Embryonic facial prominence (tissue), 1 donor: ENCODE measurements at regions not wholly inside any gene's neighbourhood (a gene's known extent, or its start where the extent isn't known, plus 50 kb on each side); places are given as distances from the start of the nearest gene placed in this dataset.
"Not testable (repeated sequence)": the region's sequence is repeated elsewhere in the genome, so short reads cannot be mapped to it uniquely, and the experiment has no call there.

Experiments used
- DNase-seq: peaks from one replicate; pipeline ENCODE4 v3.0.0-alpha.2; 2016; ENCODE audit errors: extremely low spot score

DNA sequence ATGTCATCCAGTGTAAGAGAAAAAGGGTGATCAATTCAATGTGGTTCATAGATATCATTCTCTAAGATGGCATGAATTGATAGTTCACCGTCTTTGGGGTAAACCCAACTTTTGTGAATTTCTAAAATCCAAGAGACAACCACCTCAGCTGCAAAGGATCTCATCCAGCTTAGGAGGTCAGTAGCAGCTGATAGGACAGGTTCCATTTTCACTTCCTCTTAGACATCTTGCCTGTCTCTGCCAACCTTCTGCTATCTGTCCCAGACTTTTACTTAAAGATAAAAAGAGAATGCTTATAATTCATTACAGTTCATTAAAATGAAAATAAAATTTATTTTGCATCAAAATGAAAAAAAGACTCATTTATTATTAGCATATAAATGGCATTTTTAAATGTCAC, 468.2 kb downstream of the XYLT1 start:
- DNase-seq, result no peak

GRCh38 chr16:17005963-17006362, 464.8 kb downstream of the XYLT1 start:
- not testable (repeated sequence) for DNase-seq

- no peak for DNase-seq
Observed at GRCh38 chr16:17011712-17012111, 459.0 kb downstream of the XYLT1 start.

GRCh38 chr16:17013038-17013437, 457.7 kb downstream of the XYLT1 start:
- DNase-seq, result no peak

- no peak for DNase-seq
Observed at GRCh38 chr16:17014484-17015121, 456.2 kb downstream of the XYLT1 start.

- DNase-seq, result no peak
Observed at GRCh38 chr16:17015702-17016101, 455.1 kb downstream of the XYLT1 start.

GRCh38 chr16:17017442-17017841, 453.3 kb downstream of the XYLT1 start:
- no peak for DNase-seq

- no peak for DNase-seq
Observed at GRCh38 chr16:17018585-17018939, 452.2 kb downstream of the XYLT1 start.

DNA sequence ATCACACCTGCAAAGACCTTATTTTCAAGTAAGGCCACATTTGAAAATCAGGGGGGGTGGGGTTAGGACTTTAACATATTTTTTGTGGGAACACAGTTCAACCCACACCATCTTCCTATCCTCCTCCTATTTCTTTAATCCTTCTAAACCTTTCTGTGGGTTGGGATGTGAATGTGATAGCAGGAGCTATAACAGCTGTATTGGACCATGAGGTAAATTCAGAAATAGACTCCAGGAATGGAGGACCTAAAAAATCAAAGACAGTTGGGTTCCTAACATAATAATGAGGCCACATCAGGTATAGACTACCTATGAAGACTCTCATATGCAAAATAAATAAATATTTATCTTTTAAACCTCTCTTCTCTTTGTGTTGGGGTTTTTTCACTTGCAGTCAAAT, 451.4 kb downstream of the XYLT1 start:
- DNase-seq, result no peak

DNA sequence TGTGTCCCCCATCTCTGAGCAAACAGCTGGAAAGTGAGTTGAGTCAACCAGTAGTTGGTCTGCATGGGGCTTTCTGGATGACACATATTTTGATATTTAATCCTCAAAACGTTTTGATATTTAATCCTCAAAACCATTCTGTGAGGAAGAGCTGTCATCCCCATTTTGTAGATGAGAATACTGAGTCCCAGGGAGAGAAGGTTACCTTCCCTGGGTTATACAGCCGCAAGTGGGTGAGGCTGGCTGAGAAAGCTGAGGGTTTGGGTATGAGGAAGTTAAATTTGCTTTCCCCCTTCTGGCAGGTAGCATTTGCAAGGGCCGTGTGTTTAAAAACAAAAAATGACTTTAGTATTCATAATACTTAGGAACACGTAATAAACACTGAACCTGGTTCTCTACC, 447.2 kb downstream of the XYLT1 start:
- DNase-seq, result no peak

DNA sequence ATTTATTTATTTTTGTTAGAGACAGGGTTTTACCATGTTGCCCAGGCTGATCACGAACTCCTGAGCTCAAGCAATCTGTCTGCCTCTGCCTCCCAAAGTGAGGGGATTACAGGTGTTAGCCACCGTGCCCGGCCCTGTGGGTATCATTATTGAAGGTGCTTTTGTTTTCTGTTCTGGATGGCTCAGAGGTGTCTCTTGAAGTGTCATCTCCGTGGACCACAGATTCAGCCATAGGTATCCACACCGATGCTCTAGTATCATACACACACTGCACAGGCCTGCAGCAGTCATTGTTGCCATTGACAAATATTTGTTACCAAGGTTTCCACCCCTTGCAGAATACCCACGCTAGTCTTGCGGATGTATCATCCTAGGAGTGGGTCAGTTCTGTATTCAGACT, 446.2 kb downstream of the XYLT1 start:
- no peak for DNase-seq

GRCh38 chr16:17026600-17027242, 444.0 kb downstream of the XYLT1 start:
- DNase-seq, result no peak

- DNase-seq, result no peak
Observed at GRCh38 chr16:17027488-17028129, 443.2 kb downstream of the XYLT1 start.

DNA sequence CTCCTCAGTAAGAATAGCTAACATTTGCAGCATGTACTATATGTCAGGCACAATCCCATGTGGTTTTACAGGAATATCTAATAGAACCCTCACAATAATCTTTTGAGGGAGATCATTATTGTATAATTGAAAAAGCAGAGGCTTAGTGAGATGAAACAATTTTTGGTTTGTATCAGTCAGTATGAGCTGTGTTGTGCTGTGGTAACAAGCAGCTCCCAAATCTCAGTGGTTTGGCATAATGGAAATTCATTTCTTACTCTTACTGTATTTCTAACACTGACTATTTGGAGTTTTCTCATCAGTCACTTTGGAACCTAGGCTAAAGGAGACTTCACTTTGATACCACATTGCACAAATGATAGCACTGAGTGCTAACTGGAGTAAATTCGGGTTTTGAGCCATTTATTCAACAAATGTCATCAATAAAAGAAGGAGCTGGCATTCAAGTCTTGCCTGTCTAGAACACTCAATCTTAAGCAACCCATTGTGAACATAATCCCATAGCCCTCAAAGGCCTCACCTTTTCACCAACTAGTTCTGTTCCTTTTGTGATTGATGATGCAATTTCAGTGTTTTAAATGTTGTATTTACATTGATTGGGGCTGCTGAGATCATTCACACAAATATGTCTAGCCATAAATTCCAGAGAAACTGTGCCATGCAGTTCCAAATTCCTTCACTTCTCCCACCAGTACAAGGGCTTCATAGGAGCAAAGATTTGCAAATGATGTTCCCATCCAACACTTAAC, 441.0 kb downstream of the XYLT1 start:
- DNase-seq, result no peak

DNA sequence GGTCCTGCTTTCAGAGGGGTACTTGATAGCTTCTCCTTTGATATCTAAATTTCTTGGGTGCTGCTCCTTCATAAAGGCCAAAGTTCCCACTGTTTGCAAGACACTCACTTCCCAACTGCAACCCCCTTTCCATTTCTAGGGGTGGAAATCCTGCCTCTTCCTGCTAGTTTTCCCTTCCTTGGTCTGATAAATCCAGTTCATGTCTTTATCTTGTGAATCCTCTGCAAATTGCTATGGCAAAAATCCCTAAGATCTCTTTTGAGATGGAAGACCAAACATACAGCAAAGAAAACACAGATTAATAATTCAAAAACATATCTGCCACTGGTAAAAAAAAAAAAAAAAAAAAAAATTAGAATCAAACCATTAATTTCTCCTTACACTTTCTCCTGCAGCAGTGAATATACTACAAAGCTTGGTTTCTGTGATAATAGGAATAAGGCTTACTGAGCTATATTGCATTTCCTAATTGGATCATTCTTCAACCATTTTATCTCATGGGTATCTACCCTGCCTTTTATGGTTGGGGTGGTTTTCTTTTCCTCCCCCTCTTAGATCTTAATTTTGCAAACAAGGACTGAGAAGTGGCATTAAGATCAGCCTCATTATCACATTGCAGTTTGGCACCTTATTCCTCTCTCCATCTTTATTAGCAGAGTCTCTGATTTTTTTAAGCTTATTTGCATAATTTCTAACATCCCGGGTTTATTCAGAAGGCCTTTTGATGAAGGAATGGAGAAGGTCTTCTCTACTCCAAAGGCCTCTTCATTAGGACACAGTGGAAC, 439.1 kb downstream of the XYLT1 start:
- no peak for DNase-seq

DNA sequence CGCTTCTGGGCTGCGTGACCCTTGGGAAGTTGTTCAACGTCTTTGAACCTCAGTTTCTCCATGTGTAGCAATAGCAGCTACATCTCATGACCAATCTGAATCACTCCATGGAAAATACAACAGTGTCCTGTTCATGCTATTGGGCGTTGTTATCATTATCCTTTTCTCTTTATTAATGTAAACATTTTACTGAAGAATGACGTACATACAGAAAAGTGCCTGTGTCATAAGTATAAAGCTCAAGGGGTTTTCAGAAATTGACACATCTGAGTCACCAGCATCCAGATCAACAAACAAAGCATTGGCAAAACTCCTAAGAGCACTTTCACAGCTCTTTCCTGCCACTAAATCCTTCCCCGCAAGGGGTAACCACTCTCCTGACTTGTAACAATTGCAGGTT, 438.4 kb downstream of the XYLT1 start:
- no peak for DNase-seq

DNA sequence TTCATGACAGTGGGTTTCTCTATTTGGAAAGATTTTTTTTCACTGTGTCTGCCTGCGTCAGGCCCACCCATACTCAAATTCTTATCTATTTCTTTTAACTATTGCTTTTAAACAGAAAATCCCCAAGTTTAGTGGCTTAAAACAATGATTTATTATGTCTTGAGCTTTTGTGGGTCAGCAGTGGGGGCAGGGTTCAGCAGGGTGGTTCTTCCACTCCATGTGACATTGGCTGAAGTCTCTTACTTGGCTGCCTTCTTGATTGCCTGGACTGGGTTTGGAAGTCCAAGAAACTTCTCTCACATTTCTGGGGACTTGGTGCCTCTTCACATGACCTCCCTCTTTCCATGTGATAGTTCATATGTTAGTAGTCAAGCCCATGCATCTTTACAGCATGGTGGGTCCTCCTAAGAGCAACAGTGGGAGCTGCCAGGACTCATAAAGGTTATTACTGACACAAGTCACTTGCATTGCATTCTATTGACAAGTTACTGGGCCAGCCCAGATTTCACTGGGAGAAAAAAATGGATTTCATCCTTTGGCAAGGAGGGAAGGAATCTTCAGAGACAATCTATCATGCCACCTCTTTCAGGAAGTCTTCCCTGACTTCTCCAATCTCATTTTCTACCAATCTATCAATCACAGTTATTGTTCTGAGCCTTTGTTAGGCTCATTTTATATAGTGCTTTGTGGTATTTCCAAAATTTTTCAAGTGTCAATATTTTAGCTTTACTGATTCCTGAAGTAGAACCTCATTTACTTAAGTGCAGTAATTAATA, 436.1 kb downstream of the XYLT1 start:
- DNase-seq, result no peak

GRCh38 chr16:17037499-17037898, 433.3 kb downstream of the XYLT1 start:
- DNase-seq, result no peak

GRCh38 chr16:17038415-17038814, 432.3 kb downstream of the XYLT1 start:
- no peak for DNase-seq

GRCh38 chr16:17049109-17049508, 421.7 kb downstream of the XYLT1 start:
- not testable (repeated sequence) for DNase-seq

GRCh38 chr16:17050468-17050867, 420.3 kb downstream of the XYLT1 start:
- DNase-seq, result no peak
